ENCODE measurements at regions not wholly inside any gene's neighbourhood (a gene's known extent, or its start where the extent isn't known, plus 50 kb on each side); places are given as distances from the start of the nearest gene placed in this dataset.

- no peak for TF ChIP-seq CTCF (conservative IDR thresholded peaks at IDR 0.05; ENCODE audit: low read depth, low read length)
- no peak for TF ChIP-seq EZH2 (IDR thresholded peaks at IDR 0.05; ENCODE audit: borderline replicate concordance, low read depth, low read length, poor library complexity, severe bottlenecking)
Observed at GRCh38 chr7:7122701-7123281, 59.6 kb upstream of the C1GALT1 start.
